ENCODE measurements at regions not wholly inside any gene's neighbourhood (a gene's known extent, or its start where the extent isn't known, plus 50 kb on each side); places are given as distances from the start of the nearest gene placed in this dataset.

DNA sequence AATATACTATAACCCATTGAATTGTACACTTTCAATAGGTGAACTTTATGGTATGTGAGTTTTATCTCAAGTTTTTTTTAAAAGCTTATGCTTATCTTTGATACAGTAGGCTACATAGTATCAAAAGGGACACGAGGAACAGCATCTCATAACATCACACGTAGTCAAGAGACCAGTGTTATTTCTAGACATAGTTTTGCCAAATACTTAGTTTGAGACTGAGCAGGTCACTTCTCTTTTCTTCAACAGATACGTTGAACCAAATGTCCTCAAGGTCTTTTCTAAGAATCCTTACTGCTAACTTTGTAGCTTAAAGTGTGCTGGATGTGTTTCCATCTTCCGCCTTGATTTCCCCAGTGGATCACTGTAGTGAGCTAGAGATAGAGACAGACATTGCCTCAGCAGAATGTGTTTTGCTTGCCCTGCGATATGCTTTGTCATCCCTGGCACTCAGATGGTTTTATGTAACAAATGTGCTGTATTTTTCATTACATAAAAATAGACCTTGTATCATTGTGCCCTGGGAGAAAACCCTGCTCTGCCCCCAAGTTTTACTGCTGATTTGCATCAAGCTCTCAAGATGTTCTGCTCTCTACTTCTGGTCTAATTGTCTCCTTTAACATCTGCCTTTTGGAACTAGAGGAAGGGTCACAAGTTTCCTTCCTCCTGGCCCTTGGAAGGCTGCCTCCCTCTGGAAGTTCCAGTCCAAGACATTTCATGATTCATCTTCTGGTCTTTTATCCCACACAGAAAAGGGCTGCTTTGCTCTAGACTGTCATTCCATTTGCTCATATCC, 426.4 kb upstream of the RGMA start:
- Mint-ChIP-seq H3K27ac (ENCODE audit: unreplicated experiment) (no peak overlapping the region), H3K9me3 (ENCODE audit: low read depth, unreplicated experiment) (no peaks in the 10 kb centered on the region), H3K27me3 (ENCODE audit: unreplicated experiment) (peaks cover 26% of the 10 kb centered on the region), H3K4me1 (ENCODE audit: low read depth, unreplicated experiment) (no peaks in the 10 kb centered on the region), H3K4me3 (ENCODE audit: low read depth, unreplicated experiment) (no peak overlapping the region), H3K36me3 (ENCODE audit: insufficient read depth, unreplicated experiment) (no peaks in the 10 kb centered on the region)
- CTCF ChIA-PET, result no interaction called here
- no TSS peak for BruUV-seq (replicated peaks)
- intact Hi-C loops (cut with micrococcal nuclease; ENCODE audit: unreplicated experiment), result no loop called here
- no peak for DNase-seq
- TF ChIP-seq, protein P1, sequence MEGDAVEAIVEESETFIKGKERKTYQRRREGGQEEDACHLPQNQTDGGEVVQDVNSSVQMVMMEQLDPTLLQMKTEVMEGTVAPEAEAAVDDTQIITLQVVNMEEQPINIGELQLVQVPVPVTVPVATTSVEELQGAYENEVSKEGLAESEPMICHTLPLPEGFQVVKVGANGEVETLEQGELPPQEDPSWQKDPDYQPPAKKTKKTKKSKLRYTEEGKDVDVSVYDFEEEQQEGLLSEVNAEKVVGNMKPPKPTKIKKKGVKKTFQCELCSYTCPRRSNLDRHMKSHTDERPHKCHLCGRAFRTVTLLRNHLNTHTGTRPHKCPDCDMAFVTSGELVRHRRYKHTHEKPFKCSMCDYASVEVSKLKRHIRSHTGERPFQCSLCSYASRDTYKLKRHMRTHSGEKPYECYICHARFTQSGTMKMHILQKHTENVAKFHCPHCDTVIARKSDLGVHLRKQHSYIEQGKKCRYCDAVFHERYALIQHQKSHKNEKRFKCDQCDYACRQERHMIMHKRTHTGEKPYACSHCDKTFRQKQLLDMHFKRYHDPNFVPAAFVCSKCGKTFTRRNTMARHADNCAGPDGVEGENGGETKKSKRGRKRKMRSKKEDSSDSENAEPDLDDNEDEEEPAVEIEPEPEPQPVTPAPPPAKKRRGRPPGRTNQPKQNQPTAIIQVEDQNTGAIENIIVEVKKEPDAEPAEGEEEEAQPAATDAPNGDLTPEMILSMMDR (IDR thresholded peaks at IDR 0.05; ENCODE audit: unreplicated experiment), result no peak

- H3K36me3 Mint-ChIP-seq (ENCODE audit: insufficient read depth, unreplicated experiment), result no peaks in the 10 kb centered on the region
- H3K4me1 Mint-ChIP-seq (ENCODE audit: low read depth, unreplicated experiment), result no peaks in the 10 kb centered on the region
- H3K9me3 Mint-ChIP-seq (ENCODE audit: low read depth, unreplicated experiment), result peaks cover 11% of the 10 kb centered on the region
- H3K4me3 Mint-ChIP-seq (ENCODE audit: low read depth, unreplicated experiment), result no peak overlapping the region
- intact Hi-C loops (cut with micrococcal nuclease; ENCODE audit: unreplicated experiment), result no loop called here
- TF ChIP-seq, protein P1 (IDR thresholded peaks at IDR 0.05; ENCODE audit: unreplicated experiment), result no peak
- CTCF ChIA-PET, result no interaction called here
- no peaks in the 10 kb centered on the region for H3K27me3 Mint-ChIP-seq (ENCODE audit: unreplicated experiment)
- no peak for DNase-seq
- H3K27ac Mint-ChIP-seq (ENCODE audit: unreplicated experiment), result no peak overlapping the region
- BruUV-seq (replicated peaks), result no TSS peak
Measured at GRCh38 chr15:93506646-93507045, 417.6 kb upstream of the RGMA start.

DNA sequence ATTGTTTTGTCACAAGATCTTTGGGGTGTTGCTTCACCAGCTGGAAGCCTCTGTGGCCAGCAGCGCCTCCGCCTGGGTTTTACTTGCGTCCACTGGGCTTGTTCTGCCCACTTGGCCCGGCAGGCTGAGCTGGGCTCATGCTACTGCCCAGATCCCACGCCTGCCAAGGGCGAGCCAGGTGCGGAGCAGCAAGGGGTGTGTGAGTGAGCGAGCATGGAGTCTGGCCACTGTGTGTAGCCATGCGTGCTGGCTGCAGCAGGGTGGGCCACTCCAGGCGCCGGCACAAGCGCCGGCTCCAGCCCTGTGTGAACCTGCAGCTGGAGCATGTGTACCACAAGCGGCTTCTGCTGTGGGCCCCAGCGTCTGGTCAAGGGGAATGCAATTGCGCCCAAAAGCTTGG, 416.5 kb upstream of the RGMA start:
- intact Hi-C loops (cut with micrococcal nuclease; ENCODE audit: unreplicated experiment), result no loop called here
- BruUV-seq (replicated peaks), result no TSS peak
- TF ChIP-seq, protein P1 (IDR thresholded peaks at IDR 0.05; ENCODE audit: unreplicated experiment), result no peak
- CTCF ChIA-PET, result no interaction called here
- Mint-ChIP-seq H3K36me3 (ENCODE audit: insufficient read depth, unreplicated experiment) (no peaks in the 10 kb centered on the region), H3K27ac (ENCODE audit: unreplicated experiment) (no peak overlapping the region), H3K9me3 (ENCODE audit: low read depth, unreplicated experiment) (peaks cover 13% of the 10 kb centered on the region), H3K4me1 (ENCODE audit: low read depth, unreplicated experiment) (no peaks in the 10 kb centered on the region), H3K27me3 (ENCODE audit: unreplicated experiment) (no peaks in the 10 kb centered on the region), H3K4me3 (ENCODE audit: low read depth, unreplicated experiment) (no peak overlapping the region)
- DNase-seq, result no peak

DNA sequence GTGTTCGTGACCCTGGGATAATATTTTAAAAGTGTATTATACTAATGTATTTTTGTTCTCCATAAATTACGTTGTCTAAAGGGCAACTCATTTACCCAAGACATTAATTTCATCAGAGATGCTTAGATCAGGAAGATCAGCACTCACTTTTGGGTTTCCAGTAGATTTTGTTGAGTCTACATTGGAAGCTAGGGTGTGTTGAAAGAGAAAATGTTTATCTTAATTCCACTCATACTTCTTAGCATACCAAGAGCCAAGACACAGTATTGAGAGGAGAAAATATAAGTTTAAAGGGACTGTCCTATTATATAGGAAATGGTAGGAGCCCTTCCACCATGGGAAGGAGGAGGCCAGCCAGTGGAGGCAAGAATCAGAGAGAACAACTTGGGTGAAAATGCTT, 412.9 kb upstream of the RGMA start:
- Mint-ChIP-seq H3K27ac (ENCODE audit: unreplicated experiment) (no peak overlapping the region), H3K9me3 (ENCODE audit: low read depth, unreplicated experiment) (peaks cover 8% of the 10 kb centered on the region), H3K36me3 (ENCODE audit: insufficient read depth, unreplicated experiment) (no peaks in the 10 kb centered on the region), H3K27me3 (ENCODE audit: unreplicated experiment) (no peaks in the 10 kb centered on the region), H3K4me3 (ENCODE audit: low read depth, unreplicated experiment) (no peak overlapping the region), H3K4me1 (ENCODE audit: low read depth, unreplicated experiment) (no peaks in the 10 kb centered on the region)
- no peak for DNase-seq
- CTCF ChIA-PET, result no interaction called here
- intact Hi-C loops (cut with micrococcal nuclease; ENCODE audit: unreplicated experiment), result no loop called here
- no TSS peak for BruUV-seq (replicated peaks)
- TF ChIP-seq, protein P1 (IDR thresholded peaks at IDR 0.05; ENCODE audit: unreplicated experiment), result no peak
